GM19438 (cell line): ENCODE measurements at regions not wholly inside any gene's neighbourhood (a gene's known extent, or its start where the extent isn't known, plus 50 kb on each side); places are given as distances from the start of the nearest gene placed in this dataset.

ENCODE experiments used
- ATAC-seq: cut with Tn5 transposase; IDR thresholded peaks from one replicate; pipeline ENCODE4 v1.9.1; 2021; ENCODE audit warnings: low read depth; ENCODE audit not compliant: unreplicated experiment

DNA sequence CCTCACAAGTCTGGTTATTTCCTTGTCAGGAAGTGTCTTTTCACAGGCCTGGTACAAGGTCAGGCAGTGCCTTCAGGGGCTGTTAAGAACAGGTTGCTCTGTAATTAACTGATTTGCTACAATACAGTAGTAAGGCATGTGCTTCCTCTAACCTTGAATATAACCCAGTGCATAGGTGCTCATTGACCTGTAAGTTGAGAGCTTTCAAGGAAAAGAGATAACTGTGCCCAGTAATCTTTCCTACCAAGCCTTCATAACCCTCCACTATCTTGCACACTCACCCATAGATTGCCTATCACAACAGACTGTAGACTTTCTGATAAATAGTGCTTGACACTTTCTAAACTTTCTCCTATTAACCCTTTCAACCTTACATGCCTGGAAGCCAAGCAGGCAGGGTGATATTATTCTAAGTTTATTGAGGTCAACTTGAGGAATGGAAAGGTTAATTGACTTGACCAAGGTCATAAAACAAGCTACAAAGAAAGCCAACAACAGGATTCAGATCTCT lies 148.1 kb downstream of the PPARGC1A start:
- ATAC-seq = no peak

GRCh38 chr4:23737571-23737970 lies 152.3 kb downstream of the PPARGC1A start:
- ATAC-seq = no peak

- no peak for ATAC-seq
Observed at GRCh38 chr4:23736466-23736865, 153.4 kb downstream of the PPARGC1A start.

DNA sequence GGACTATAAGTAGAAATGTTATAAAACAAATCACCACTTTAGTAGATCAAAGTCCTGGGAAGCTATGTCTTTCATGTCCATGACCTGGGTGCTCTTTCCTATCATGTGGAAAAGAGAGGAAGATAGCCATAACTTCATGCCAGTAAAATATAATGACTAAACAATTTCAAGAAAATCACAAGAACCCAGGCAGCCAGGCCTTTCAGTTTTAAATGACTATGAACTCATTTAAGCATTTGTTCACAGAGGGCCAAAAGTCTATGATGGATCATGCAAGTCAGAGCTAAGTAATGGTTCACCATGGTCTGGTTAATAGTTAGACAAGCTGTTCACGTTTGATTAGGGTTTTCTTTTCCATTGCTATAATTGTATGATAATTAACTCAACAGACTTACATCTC lies 155.8 kb downstream of the PPARGC1A start:
- ATAC-seq = no peak

DNA sequence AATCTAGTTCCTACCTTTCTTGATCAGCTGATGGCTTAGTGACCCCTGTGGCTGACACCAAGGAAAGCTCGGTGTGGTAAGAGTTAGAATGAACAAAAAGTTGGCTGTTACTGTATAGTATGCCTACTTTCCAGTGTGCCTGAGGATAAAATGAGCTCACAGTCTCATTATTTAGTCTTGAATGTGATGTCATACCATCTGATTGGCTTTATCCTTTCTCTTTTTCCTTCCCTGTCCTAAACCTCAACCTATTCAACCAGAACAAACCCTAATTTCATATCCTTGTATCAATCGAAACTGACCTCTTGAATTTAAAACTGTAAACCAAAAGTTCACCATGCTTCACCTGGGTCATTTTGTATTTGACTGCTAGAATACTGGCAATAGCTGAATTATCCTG lies 156.4 kb downstream of the PPARGC1A start:
- no peak for ATAC-seq

DNA sequence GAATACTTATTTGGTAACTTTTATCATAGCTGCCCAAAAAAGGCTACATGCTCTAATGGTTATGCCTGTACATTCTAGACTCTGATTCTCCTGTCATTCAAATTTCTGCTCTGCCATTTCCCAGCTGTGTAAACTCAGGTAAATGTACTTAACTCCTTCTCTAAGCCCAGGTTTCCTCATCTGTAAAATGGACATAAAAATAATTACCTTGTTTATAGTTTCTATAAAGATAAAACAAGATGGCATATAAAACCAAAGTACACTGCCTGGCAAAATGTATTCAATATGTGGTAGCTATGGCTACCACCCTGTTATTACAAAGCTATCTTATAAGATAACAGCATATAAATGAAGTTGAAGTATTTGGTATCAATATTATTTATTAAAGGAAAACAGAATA lies 158.8 kb downstream of the PPARGC1A start:
- no peak for ATAC-seq

DNA sequence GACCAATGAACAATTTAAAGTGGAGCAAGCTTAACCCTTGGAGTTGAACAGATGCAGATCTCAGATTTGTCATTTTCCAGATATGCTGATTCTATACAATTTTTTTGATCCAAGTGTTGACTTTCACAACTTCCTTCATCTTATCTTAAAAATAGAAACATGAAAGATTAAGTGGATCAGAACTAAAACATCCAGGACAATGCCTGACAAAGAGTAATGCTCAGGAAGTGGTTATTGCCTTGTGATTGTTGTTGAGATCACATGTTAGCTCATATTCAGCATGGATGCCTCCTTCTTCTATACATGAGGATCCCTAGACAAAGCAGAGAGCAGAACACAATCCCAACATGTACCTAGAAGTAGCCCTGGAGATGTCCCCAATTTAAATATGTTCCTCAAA lies 160.9 kb downstream of the PPARGC1A start:
- no peak for ATAC-seq

DNA sequence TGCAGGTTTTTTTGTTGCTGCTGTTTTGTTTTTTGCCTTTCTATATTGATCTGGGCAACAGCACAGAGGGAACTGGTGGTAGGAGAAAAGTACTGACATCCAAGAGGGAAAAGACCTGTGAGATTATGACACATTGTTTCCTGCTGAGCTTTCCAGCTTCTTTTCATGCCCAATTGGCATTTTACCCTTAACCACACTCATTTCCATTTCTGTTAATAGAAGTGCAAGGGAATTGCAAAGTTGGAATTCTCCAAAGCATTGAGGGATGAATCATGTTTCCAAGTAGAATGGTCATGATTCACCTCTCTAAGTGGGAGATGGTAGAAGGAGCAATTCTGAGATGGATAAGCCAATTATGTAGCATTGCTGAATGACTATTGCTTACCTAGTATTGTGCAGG lies 161.5 kb downstream of the PPARGC1A start:
- no peak for ATAC-seq

- ATAC-seq = no peak
Observed at GRCh38 chr4:23720556-23720955, 169.3 kb downstream of the PPARGC1A start.

- ATAC-seq = no peak
Observed at GRCh38 chr4:23718435-23718834, 171.4 kb downstream of the PPARGC1A start.

DNA sequence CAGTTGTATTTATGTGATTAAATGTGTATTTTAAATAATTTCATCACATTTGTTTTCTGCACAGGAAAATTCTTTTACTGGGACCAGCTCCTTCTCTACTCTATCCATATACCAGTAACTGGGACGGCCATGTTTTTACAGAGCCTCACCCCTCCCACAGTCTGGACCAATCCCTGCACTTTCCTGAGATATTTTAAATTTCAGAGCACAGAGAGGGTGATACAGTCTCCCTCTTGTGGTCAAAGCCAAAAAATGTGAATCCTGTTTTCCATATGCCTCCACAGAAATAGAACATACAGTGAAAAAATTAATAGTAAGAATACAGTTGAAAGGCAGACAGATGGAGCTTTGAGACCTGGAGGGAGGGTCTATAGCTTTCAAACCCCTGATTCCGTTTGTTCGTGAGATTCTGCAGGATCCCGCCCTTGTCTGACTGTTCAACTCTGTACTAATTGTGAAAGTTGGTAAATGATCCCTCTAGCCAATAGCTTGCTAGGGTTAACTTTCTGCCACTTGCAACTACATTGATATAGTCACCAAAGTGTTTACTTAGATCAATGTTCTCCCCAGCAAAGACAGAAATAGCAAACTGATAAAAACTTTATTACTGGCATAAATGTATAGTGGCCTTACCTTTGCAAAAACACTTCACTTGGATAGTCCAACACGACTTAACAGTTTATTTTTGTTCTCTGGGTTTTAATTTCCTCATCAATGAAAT lies 172.2 kb downstream of the PPARGC1A start:
- no peak for ATAC-seq

DNA sequence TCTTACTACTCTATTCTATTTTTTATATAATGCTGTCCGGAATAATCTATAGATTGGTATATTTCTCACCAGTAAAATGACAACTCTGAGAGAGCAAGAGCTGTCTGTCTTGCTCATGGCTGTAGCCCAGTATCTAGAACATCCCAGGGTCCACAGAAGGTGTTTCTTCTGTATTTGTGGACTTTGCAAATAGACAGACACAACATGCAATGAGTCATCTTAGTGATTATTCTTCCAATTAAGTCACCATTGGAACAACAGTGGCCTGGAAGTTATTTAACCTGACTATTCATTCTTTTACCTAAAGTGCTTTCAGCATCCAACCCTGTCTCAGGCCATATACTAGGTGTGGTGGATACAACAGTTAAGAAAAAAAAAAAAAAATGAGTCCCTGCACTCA lies 179.5 kb downstream of the PPARGC1A start:
- no peak for ATAC-seq

GRCh38 chr4:23707652-23708026 lies 182.2 kb downstream of the PPARGC1A start:
- ATAC-seq = no peak

DNA sequence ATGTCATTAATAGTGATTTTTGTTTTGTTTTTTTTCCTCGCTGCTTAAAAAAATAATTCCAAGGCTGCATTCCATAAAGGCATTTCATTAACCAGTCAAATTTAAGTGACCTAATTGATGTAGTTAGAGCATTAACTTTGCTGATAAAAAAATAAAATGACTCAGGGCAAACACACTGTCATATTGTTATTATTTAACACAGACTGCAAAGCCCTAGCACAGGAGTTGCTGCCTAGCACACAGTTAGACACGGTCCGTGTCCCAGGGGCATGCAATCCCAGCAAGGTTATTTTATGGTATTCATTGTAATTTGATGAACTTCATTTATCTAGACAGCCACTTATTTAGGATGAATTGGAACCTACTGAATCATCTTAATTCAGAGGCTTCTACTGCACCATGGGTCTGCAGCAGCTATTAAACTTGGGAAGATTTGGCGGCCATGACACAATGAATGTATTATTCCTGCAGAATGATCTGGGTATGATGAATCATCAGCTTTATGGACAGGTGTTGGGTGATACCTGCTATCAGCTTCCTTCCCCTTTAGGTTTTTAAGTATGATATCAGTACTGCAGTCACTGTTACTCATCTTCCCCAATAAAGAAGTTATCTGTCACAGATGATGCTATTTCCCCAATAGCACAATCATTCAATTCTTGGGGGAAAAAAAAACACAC lies 182.7 kb downstream of the PPARGC1A start:
- no peak for ATAC-seq

- no peak for ATAC-seq
Observed at GRCh38 chr4:23700197-23700596, 189.7 kb downstream of the PPARGC1A start.

DNA sequence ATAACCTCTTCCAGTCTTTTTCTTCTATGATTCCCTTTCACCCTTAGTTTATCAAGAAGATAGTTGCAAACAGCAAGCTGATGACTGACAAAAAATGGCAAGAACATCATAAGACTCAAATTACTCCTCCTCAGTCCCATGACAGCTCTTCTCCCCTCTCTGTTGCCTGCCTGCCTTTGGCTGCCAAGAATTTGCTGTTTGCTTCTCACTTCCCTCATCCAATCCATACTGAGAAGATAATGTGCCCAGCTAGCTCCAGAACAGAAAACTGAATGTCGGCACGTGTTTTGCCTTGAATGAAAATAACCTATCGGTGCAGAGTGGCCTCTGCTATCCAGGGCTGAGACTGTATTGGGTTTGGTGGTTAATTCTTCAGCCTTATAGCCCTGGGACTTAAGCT lies 192.1 kb downstream of the PPARGC1A start:
- no peak for ATAC-seq

DNA sequence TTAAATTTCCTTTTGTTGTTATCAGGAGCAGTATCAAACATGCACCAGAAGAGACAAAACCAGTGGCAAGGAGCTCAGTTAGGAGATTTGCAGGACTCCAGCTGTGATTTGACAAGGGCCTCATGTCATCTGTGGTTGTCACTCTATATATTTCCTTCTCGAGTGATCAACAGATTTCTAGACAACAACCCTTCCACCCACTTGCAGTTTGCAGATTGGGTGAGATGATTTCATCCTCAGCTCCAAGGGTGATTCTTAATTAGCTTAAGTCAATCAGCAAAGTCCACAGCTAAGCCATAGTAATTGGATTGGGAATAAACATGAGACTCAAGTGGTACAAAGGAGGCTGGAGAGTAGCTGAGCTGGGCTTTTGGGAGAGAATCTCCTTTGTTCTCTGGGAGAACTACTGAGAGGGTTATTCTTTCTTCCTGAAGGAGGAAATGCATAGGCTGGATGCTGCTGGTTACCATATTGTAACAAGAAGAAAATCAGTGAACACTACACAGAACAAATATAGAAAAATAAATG lies 192.8 kb downstream of the PPARGC1A start:
- ATAC-seq = no peak

GRCh38 chr4:23686169-23686897 lies 203.5 kb downstream of the PPARGC1A start:
- ATAC-seq = no peak

- no peak for ATAC-seq
Observed at GRCh38 chr4:23685471-23685870, 204.4 kb downstream of the PPARGC1A start.

DNA sequence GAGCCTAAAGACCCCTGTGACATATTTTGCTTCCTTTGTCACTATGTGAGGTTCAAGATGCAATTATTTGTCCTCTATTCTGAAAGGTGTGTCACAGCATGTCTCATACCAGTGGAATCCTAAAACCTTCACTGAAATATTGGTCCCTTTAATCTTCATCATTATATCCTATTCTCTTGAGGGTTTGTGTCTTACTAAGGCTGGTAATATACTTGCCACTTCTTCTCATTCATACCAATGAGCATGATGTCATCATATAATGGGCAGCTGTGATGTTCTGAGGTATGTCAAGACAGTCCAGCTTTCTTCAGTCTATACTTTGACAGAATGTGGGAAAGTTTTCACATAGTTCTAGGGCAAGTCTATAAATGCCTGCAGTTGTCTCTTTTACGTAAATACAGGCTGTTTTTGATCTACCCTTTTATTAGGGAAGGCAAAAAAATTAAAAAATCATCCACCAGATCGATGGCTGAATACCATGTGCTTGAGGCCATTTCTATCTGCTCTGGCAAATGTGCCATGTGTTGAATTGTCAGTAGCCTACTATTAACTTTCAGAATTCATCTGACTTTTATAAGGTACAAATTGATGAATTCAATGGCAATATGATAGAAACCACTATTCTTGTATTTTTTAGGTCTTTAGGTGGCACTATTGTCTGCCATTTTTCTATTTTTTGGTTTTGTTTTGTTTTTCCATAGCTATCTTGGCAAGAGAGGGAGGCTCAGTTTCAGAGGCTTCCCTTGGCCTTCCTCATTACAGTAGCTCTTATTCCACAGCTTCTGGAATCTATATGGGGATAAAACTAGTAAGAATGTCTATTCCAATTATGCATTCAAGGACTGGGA lies 209.0 kb downstream of the PPARGC1A start:
- no peak for ATAC-seq
